Glutamatergic neuron (in vitro differentiated cells): ENCODE measurements at regions not wholly inside any gene's neighbourhood (a gene's known extent, or its start where the extent isn't known, plus 50 kb on each side); places are given as distances from the start of the nearest gene placed in this dataset.

ENCODE experiments used
- DNase-seq: peaks from one replicate; pipeline ENCODE4 v3.0.0; 2022
- H3K27ac Mint-ChIP-seq: one replicate; pipeline ENCODE4 v1.8.0; 2020; ENCODE audit warnings: mild to moderate bottlenecking, mixed read lengths, inconsistent platforms; ENCODE audit not compliant: unreplicated experiment
- H3K27me3 Mint-ChIP-seq: one replicate; pipeline ENCODE4 v1.8.0; 2020; ENCODE audit warnings: mild to moderate bottlenecking, moderate library complexity, mixed read lengths, inconsistent platforms; ENCODE audit not compliant: unreplicated experiment
- H3K36me3 Mint-ChIP-seq: one replicate; pipeline ENCODE4 v1.8.0; 2020; ENCODE audit warnings: mild to moderate bottlenecking, mixed read lengths, inconsistent platforms; ENCODE audit not compliant: unreplicated experiment
- H3K4me1 Mint-ChIP-seq: one replicate; pipeline ENCODE4 v1.8.0; 2020; ENCODE audit warnings: mild to moderate bottlenecking, low read depth, mixed read lengths, inconsistent platforms; ENCODE audit not compliant: unreplicated experiment
- H3K4me3 Mint-ChIP-seq: one replicate; pipeline ENCODE4 v1.8.0; 2020; ENCODE audit warnings: mild to moderate bottlenecking, mixed read lengths, inconsistent platforms; ENCODE audit not compliant: unreplicated experiment
- H3K9me3 Mint-ChIP-seq: one replicate; pipeline ENCODE4 v1.8.0; 2020; ENCODE audit warnings: mild to moderate bottlenecking, moderate library complexity, mixed read lengths, inconsistent platforms; ENCODE audit not compliant: unreplicated experiment
- CTCF ChIP-seq: fragments of 200-600 bp; sonication (generic); IDR thresholded peaks from one replicate; pipeline ENCODE4 v1.5.0; 2021; ENCODE audit not compliant: partially characterized antibody, unreplicated experiment

- Mint-ChIP-seq H3K27ac (no peak overlapping the region), H3K27me3 (no peaks in the 10 kb centered on the region), H3K4me3 (no peak overlapping the region), H3K36me3 (peaks cover 3% of the 10 kb centered on the region), H3K4me1 (peaks cover 25% of the 10 kb centered on the region), H3K9me3 (no peaks in the 10 kb centered on the region)
- DNase-seq: no peak
- TF ChIP-seq CTCF: no peak
These were observed 1308.7 kb downstream of the REEP3 start for GRCh38 chr10:64829888-64830412.

- H3K4me1 Mint-ChIP-seq: peaks cover 25% of the 10 kb centered on the region
- peak overlapping the region; percentile 16 for H3K4me3 Mint-ChIP-seq
- no peak overlapping the region for H3K27ac Mint-ChIP-seq
- no peak for DNase-seq
- no peaks in the 10 kb centered on the region for H3K9me3 Mint-ChIP-seq
- no peak for TF ChIP-seq CTCF
- H3K36me3 Mint-ChIP-seq: peaks cover 3% of the 10 kb centered on the region
- H3K27me3 Mint-ChIP-seq: no peaks in the 10 kb centered on the region
These were observed 1309.7 kb downstream of the REEP3 start for GRCh38 chr10:64830869-64831268.

- no peak overlapping the region for H3K27ac Mint-ChIP-seq
- H3K9me3 Mint-ChIP-seq: no peaks in the 10 kb centered on the region
- no peak overlapping the region for H3K4me3 Mint-ChIP-seq
- TF ChIP-seq CTCF: no peak
- H3K36me3 Mint-ChIP-seq: no peaks in the 10 kb centered on the region
- no peaks in the 10 kb centered on the region for H3K27me3 Mint-ChIP-seq
- DNase-seq: no peak
- H3K4me1 Mint-ChIP-seq: no peaks in the 10 kb centered on the region
These were observed 1319.1 kb downstream of the REEP3 start for GRCh38 chr10:64840341-64840740.

GRCh38 chr10:64846700-64847099 is 1325.5 kb downstream of the REEP3 start:
- Mint-ChIP-seq H3K4me3 (no peak overlapping the region), H3K27ac (no peak overlapping the region), H3K36me3 (no peaks in the 10 kb centered on the region), H3K27me3 (no peaks in the 10 kb centered on the region), H3K9me3 (no peaks in the 10 kb centered on the region), H3K4me1 (no peaks in the 10 kb centered on the region)
- no peak for DNase-seq
- TF ChIP-seq CTCF: no peak

GRCh38 chr10:64855941-64856340 is 1334.7 kb downstream of the REEP3 start:
- Mint-ChIP-seq H3K4me3 (no peak overlapping the region), H3K27ac (no peak overlapping the region), H3K4me1 (no peaks in the 10 kb centered on the region), H3K27me3 (no peaks in the 10 kb centered on the region), H3K36me3 (no peaks in the 10 kb centered on the region), H3K9me3 (peaks cover 1% of the 10 kb centered on the region)
- no peak for TF ChIP-seq CTCF
- DNase-seq: no peak
